ENCODE measurements at regions not wholly inside any gene's neighbourhood (a gene's known extent, or its start where the extent isn't known, plus 50 kb on each side); places are given as distances from the start of the nearest gene placed in this dataset.

- TF ChIP-seq CTCF (conservative IDR thresholded peaks at IDR 0.05) (no peak), ZFX (IDR thresholded peaks at IDR 0.05) (no peak)
These were observed 900.4 kb upstream of the MDGA2 start for GRCh38 chr14:48575772-48576171.

All from C4-2B (cell line).